ENCODE measurements at regions not wholly inside any gene's neighbourhood (a gene's known extent, or its start where the extent isn't known, plus 50 kb on each side); places are given as distances from the start of the nearest gene placed in this dataset.

GRCh38 chr16:51374346-51374745 is 223.3 kb upstream of the SALL1 start:
- Histone ChIP-seq H3K27me3 (ENCODE audit: control insufficient read depth, insufficient read depth, low read length) (peaks cover 3% of the 10 kb centered on the region), H3K18ac (ENCODE audit: low read depth, low read length) (no peak overlapping the region), H2BK20ac (ENCODE audit: low read depth, low read length) (no peak overlapping the region), H2AFZ (replicated peaks; ENCODE audit: low read length, poor library complexity) (no peak overlapping the region), H3K14ac (replicated peaks; ENCODE audit: low read depth, low read length) (no peak overlapping the region), H3K4me2 (ENCODE audit: low read depth, low read length) (no peak overlapping the region), H4K20me1 (ENCODE audit: insufficient read depth, low read length) (no peaks in the 10 kb centered on the region), H3K36me3 (ENCODE audit: control insufficient read depth, insufficient read depth, low read length) (no peaks in the 10 kb centered on the region), H4K91ac (ENCODE audit: insufficient read depth, low read depth, low read length) (no peak overlapping the region), H2AK5ac (ENCODE audit: low read depth, low read length) (no peak overlapping the region), H2AK9ac (replicated peaks; ENCODE audit: low read depth, low read length, poor library complexity) (no peak overlapping the region), H3K79me1 (ENCODE audit: low read depth in 1 of 2, low read length in 2 of 2) (no peaks in the 10 kb centered on the region), H2BK5ac (ENCODE audit: low read depth, low read length, poor library complexity, severe bottlenecking) (no peak overlapping the region), H3K9me3 (ENCODE audit: control insufficient read depth, insufficient read depth, low read length) (no peaks in the 10 kb centered on the region), H3K27ac (ENCODE audit: insufficient read depth, low read length) (no peak overlapping the region), H3K9ac (ENCODE audit: low read depth, low read length) (no peak overlapping the region), H3K23ac (ENCODE audit: low read depth, low read length) (no peak overlapping the region), H3K56ac (ENCODE audit: extremely low read depth, insufficient read depth, low read length) (no peak overlapping the region), H3K9me1 (ENCODE audit: insufficient read depth, low read length) (no peaks in the 10 kb centered on the region), H4K5ac (ENCODE audit: low read depth, low read length) (no peak overlapping the region), H3K4me3 (ENCODE audit: insufficient read depth, low read depth, low read length) (no peak overlapping the region), H2BK15ac (ENCODE audit: low read depth, low read length) (no peak overlapping the region), H2BK120ac (ENCODE audit: low read depth, low read length) (no peak overlapping the region), H4K8ac (ENCODE audit: low read depth in 2 of 2, low read length in 2 of 2) (no peak overlapping the region), H3K4me1 (ENCODE audit: control insufficient read depth, insufficient read depth, low read length) (no peaks in the 10 kb centered on the region), H3K4ac (ENCODE audit: low read depth, low read length) (no peak overlapping the region)
- in situ Hi-C loops (cut with MboI; ENCODE audit: low sequenced_read_pairs) (no loop called here), intact Hi-C loops (cut with micrococcal nuclease) (no loop called here), dilution Hi-C loops (cut with HindIII; ENCODE audit: low sequenced_read_pairs, unreplicated experiment) (no loop called here)
- ATAC-seq (ENCODE audit: low read depth): peak; percentile 86
- TF ChIP-seq SMC3 (IDR thresholded peaks at IDR 0.05; ENCODE audit: low read depth, low read length) (no peak), FOS (IDR thresholded peaks at IDR 0.05; ENCODE audit: low read depth, low read length) (peak; percentile 22; the same call in 1 of the 2 replicates)
- WGBS, 2 experiments (ENCODE audit: extremely low coverage in 2 of 2, insufficient read length in 1 of 2): no CpG with 5 or more reads among the region's 2 CpGs
- no TSS peak for BruUV-seq (replicated peaks)
- CTCF ChIA-PET: interaction anchor here (0.6 to 0.7 kb wide), 4 partner anchors 10 to 1194 kb away, joined by 3 to 4 read pairs (median 4); no protein-coding TSS in a partner anchor
- DNase-seq: peak; percentile 81
- POLR2A ChIA-PET (ENCODE audit: unreplicated experiment): no interaction called here

Data from IMR-90 (cell line).